Suppressor macrophage (primary cell): ENCODE measurements at regions not wholly inside any gene's neighbourhood (a gene's known extent, or its start where the extent isn't known, plus 50 kb on each side); places are given as distances from the start of the nearest gene placed in this dataset.
"Not testable (repeated sequence)": the region's sequence is repeated elsewhere in the genome, so short reads cannot be mapped to it uniquely, and the experiment has no call there.

Source experiments
- DNase-seq, 4 experiments: peaks; one replicate each; pipeline ENCODE4 v3.0.0-alpha.2; 2020 to 2022

GRCh38 chr6:836276-836853 is 143.4 kb upstream of the EXOC2 start:
- DNase-seq, result no peak

- DNase-seq, result no peak
These were observed 142.7 kb upstream of the EXOC2 start for GRCh38 chr6:835476-836160.

- no peak for DNase-seq
These were observed 141.9 kb upstream of the EXOC2 start for GRCh38 chr6:834866-835265.

GRCh38 chr6:834190-834589 is 141.3 kb upstream of the EXOC2 start:
- no peak for DNase-seq

- not testable (repeated sequence) for DNase-seq
These were observed 139.9 kb upstream of the EXOC2 start for GRCh38 chr6:832804-833203.

GRCh38 chr6:830667-831327 is 137.9 kb upstream of the EXOC2 start:
- no peak for DNase-seq

GRCh38 chr6:829656-830055 is 136.7 kb upstream of the EXOC2 start:
- no peak for DNase-seq

- peak in 1 of 4 experiments; percentile 6 for DNase-seq
These were observed 134.5 kb upstream of the EXOC2 start for GRCh38 chr6:827431-827830.

GRCh38 chr6:819122-819521 is 126.2 kb upstream of the EXOC2 start:
- no peak for DNase-seq

- no peak for DNase-seq
These were observed 125.3 kb upstream of the EXOC2 start for GRCh38 chr6:818196-818595.

GRCh38 chr6:816510-817084 is 123.7 kb upstream of the EXOC2 start:
- DNase-seq, result peak; percentile 68 to 89 (median 84)

- no peak for DNase-seq
These were observed 122.4 kb upstream of the EXOC2 start for GRCh38 chr6:815348-815738.

GRCh38 chr6:814378-815347 is 121.7 kb upstream of the EXOC2 start:
- no peak for DNase-seq

- DNase-seq, result no peak
These were observed 118.9 kb upstream of the EXOC2 start for GRCh38 chr6:811831-812230.

GRCh38 chr6:811191-811590 is 118.3 kb upstream of the EXOC2 start:
- no peak for DNase-seq

- no peak for DNase-seq
These were observed 111.8 kb upstream of the EXOC2 start for GRCh38 chr6:804771-805170.

GRCh38 chr6:804317-804716 is 111.4 kb upstream of the EXOC2 start:
- no peak for DNase-seq

GRCh38 chr6:803191-803977 is 110.4 kb upstream of the EXOC2 start:
- DNase-seq, result no peak

GRCh38 chr6:802701-803100 is 109.8 kb upstream of the EXOC2 start:
- no peak for DNase-seq

- not testable (repeated sequence) for DNase-seq
These were observed 109.3 kb upstream of the EXOC2 start for GRCh38 chr6:802223-802622.

GRCh38 chr6:799769-800168 is 106.8 kb upstream of the EXOC2 start:
- no peak for DNase-seq
